Activated T-cell treated with anti-CD3 and anti-CD28 coated beads for 24 hours (primary cell): ENCODE measurements at regions not wholly inside any gene's neighbourhood (a gene's known extent, or its start where the extent isn't known, plus 50 kb on each side); places are given as distances from the start of the nearest gene placed in this dataset.

Source experiments
- DNase-seq: peaks from one replicate; pipeline ENCODE4 v3.0.0-alpha.2; 2020; ENCODE audit warnings: low read depth

GRCh38 chr3:105032541-105032940, 334.2 kb upstream of the ALCAM start:
- DNase-seq = no peak

GRCh38 chr3:105033081-105033480, 333.6 kb upstream of the ALCAM start:
- DNase-seq = no peak

GRCh38 chr3:105039004-105039403, 327.7 kb upstream of the ALCAM start:
- no peak for DNase-seq

- no peak for DNase-seq
Observed at GRCh38 chr3:105040026-105040622, 326.6 kb upstream of the ALCAM start.

GRCh38 chr3:105042586-105042985, 324.1 kb upstream of the ALCAM start:
- no peak for DNase-seq

- DNase-seq = no peak
Observed at GRCh38 chr3:105051111-105051510, 315.6 kb upstream of the ALCAM start.

GRCh38 chr3:105051972-105052371, 314.7 kb upstream of the ALCAM start:
- no peak for DNase-seq

GRCh38 chr3:105062853-105063252, 303.9 kb upstream of the ALCAM start:
- DNase-seq = no peak

- DNase-seq = no peak
Observed at GRCh38 chr3:105065895-105066839, 300.5 kb upstream of the ALCAM start.

- DNase-seq = no peak
Observed at GRCh38 chr3:105067361-105067760, 299.3 kb upstream of the ALCAM start.

GRCh38 chr3:105077060-105077822, 289.5 kb upstream of the ALCAM start:
- DNase-seq = no peak

GRCh38 chr3:105083945-105084344, 282.8 kb upstream of the ALCAM start:
- DNase-seq = no peak

GRCh38 chr3:105085506-105085905, 281.2 kb upstream of the ALCAM start:
- no peak for DNase-seq

- DNase-seq = no peak
Observed at GRCh38 chr3:105093371-105094252, 273.1 kb upstream of the ALCAM start.

GRCh38 chr3:105094588-105094987, 272.1 kb upstream of the ALCAM start:
- DNase-seq = no peak

GRCh38 chr3:105096071-105096470, 270.6 kb upstream of the ALCAM start:
- DNase-seq = no peak

GRCh38 chr3:105101603-105102002, 265.1 kb upstream of the ALCAM start:
- DNase-seq = no peak

GRCh38 chr3:105103139-105103538, 263.6 kb upstream of the ALCAM start:
- DNase-seq = no peak

- no peak for DNase-seq
Observed at GRCh38 chr3:105108823-105109222, 257.9 kb upstream of the ALCAM start.

- DNase-seq = no peak
Observed at GRCh38 chr3:105118905-105119304, 247.8 kb upstream of the ALCAM start.

GRCh38 chr3:105119801-105120340, 246.8 kb upstream of the ALCAM start:
- no peak for DNase-seq
